Esophagus muscularis mucosa (tissue), 4 donors: ENCODE measurements at regions not wholly inside any gene's neighbourhood (a gene's known extent, or its start where the extent isn't known, plus 50 kb on each side); places are given as distances from the start of the nearest gene placed in this dataset.

ENCODE experiments used
- DNase-seq: peaks from one replicate; pipeline ENCODE4 v3.0.0-alpha.2; 2017; ENCODE audit errors: extremely low spot score
- H3K27ac ChIP-seq, 4 donors: fragments of 200-600 bp; sonication (generic); replicated peaks in 1 of 4; 1 replicate in 3 of 4; 2 replicates in 1 of 4; pipeline ENCODE4 v1.5.1; 2016 to 2019; ENCODE audit warnings: mild to moderate bottlenecking in 1 of 4
- H3K27me3 ChIP-seq, 4 donors: fragments of 200-600 bp; sonication (generic); one replicate each; pipeline versions ENCODE4 v1.5.1 to v1.6.0; 2016 to 2019
- H3K36me3 ChIP-seq, 4 donors: fragments of 200-600 bp; sonication (generic); one replicate each; pipeline ENCODE4 v1.5.1; 2016 to 2019
- H3K4me1 ChIP-seq, 4 donors: fragments of 200-600 bp; sonication (generic); one replicate each; pipeline ENCODE4 v1.5.1; 2016 to 2019
- H3K4me3 ChIP-seq, 4 donors: fragments of 200-600 bp; sonication (generic); 1 replicate in 2 of 4; 2 replicates in 2 of 4; pipeline ENCODE4 v1.5.1; 2016 to 2019; ENCODE audit warnings: mild to moderate bottlenecking in 4 of 4, moderate library complexity in 1 of 4
- H3K9me3 ChIP-seq, 4 donors: fragments of 200-600 bp; sonication (generic); 1 replicate in 3 of 4; 2 replicates in 1 of 4; pipeline ENCODE4 v1.5.1; 2016 to 2019
- EP300 ChIP-seq: sonication (generic); formaldehyde crosslinking; IDR thresholded peaks from one replicate; pipeline ENCODE4 v1.6.1; 2017; ENCODE audit warnings: antibody characterized with exemption
- POLR2A ChIP-seq: fragments of 450-650 bp; IDR thresholded peaks from one replicate; pipeline ENCODE4 v1.6.1; 2017; ENCODE audit warnings: antibody characterized with exemption, moderate library complexity, mild to moderate bottlenecking, low read depth
- POLR2AphosphoS5 ChIP-seq, 2 donors: sonication (generic); formaldehyde crosslinking; IDR thresholded peaks; one replicate each; pipeline ENCODE4 v1.6.1; 2017; ENCODE audit warnings: antibody characterized with exemption in 2 of 2
- WGBS: methylation state at CpG from one replicate; pipeline ENCODE4 v1.1.5; 2018; 5-methylcytosine and 5-hydroxymethylcytosine counted together
- intact Hi-C: fragments of 100-400 bp; cut with DNase I; formaldehyde crosslinking; loops from one replicate; pipeline ENCODE4 v1.15.1; 2023
- TF ChIP-seq, protein P1 (sequence below), 3 experiments: fragments of 200-600 bp in 2 of 3; fragments of 450-650 bp in 1 of 3; sonication (generic) in 2 of 3; IDR thresholded peaks; one replicate each; pipeline ENCODE4 v1.5.1; 2017 to 2019; ENCODE audit warnings: antibody characterized with exemption in 3 of 3, mild to moderate bottlenecking in 2 of 3, moderate library complexity in 1 of 3

DNA sequence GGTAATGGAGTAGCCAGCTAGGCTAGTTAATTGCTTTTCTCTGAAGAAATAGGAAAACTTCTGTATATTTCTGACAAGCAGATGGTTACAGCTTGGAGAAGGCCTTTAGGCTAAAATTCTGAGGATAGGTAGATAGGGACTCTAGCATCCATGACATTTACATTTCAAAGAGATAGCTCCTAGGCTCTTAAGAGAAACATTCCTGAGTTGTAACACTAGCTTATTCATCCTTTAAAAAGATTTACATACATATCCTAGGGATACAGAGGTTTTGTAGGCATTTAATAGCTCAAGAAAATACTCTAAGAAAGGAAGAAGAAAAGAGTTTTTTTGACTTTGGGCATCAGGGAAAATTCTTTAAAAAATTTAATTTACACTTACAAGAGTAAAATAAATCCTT is 130.9 kb upstream of the CCDC179 start:
- DNase-seq = no peak
- peaks cover 0 to 15% (median 9%) of the 10 kb centered on the region in 4 donors for H3K9me3 ChIP-seq
- H3K4me3 ChIP-seq = no peak overlapping the region
- no peaks in the 10 kb centered on the region for H3K36me3 ChIP-seq
- no peaks in the 10 kb centered on the region for H3K27me3 ChIP-seq
- no peaks in the 10 kb centered on the region for H3K4me1 ChIP-seq
- no peak for TF ChIP-seq POLR2AphosphoS5 (IDR thresholded peaks at IDR 0.05)
- TF ChIP-seq, protein P1, sequence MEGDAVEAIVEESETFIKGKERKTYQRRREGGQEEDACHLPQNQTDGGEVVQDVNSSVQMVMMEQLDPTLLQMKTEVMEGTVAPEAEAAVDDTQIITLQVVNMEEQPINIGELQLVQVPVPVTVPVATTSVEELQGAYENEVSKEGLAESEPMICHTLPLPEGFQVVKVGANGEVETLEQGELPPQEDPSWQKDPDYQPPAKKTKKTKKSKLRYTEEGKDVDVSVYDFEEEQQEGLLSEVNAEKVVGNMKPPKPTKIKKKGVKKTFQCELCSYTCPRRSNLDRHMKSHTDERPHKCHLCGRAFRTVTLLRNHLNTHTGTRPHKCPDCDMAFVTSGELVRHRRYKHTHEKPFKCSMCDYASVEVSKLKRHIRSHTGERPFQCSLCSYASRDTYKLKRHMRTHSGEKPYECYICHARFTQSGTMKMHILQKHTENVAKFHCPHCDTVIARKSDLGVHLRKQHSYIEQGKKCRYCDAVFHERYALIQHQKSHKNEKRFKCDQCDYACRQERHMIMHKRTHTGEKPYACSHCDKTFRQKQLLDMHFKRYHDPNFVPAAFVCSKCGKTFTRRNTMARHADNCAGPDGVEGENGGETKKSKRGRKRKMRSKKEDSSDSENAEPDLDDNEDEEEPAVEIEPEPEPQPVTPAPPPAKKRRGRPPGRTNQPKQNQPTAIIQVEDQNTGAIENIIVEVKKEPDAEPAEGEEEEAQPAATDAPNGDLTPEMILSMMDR (IDR thresholded peaks at IDR 0.05) = no peak
- TF ChIP-seq POLR2A = no peak
- TF ChIP-seq EP300 = no peak
- intact Hi-C loops = no loop called here
- no peak overlapping the region for H3K27ac ChIP-seq

DNA sequence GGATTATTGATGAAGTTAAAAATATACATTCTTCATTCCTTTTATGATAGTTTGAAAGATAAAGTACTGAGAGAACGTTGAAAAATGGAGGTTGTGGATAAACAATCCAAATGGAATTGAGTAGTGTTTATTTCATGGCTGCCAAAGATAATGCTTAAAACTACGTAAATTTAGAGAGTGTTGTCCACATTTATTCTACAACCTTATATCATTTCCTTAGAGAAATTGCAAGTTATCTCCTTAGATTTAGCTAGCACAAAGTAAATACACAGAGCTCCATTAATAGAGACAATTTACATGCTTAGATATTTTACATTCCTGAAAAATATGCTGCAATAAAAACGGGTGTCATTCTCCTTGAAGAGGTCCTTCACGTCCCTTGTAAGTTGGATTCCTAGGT is 146.5 kb upstream of the CCDC179 start:
- Histone ChIP-seq H3K27me3 (no peaks in the 10 kb centered on the region), H3K4me1 (peaks cover 0 to 7% (median 0%) of the 10 kb centered on the region in 4 donors), H3K36me3 (no peaks in the 10 kb centered on the region), H3K9me3 (peaks cover 0 to 11% (median 3%) of the 10 kb centered on the region in 4 donors), H3K4me3 (no peak overlapping the region), H3K27ac (no peak overlapping the region)
- no peak for DNase-seq
- TF ChIP-seq, protein P1 (IDR thresholded peaks at IDR 0.05) = no peak
- TF ChIP-seq POLR2AphosphoS5 (IDR thresholded peaks at IDR 0.05) = no peak
- TF ChIP-seq EP300 = no peak
- TF ChIP-seq POLR2A = no peak
- WGBS = 33% methylated on average over 4 of the region's 4 CpGs
- intact Hi-C loops = no loop called here

DNA sequence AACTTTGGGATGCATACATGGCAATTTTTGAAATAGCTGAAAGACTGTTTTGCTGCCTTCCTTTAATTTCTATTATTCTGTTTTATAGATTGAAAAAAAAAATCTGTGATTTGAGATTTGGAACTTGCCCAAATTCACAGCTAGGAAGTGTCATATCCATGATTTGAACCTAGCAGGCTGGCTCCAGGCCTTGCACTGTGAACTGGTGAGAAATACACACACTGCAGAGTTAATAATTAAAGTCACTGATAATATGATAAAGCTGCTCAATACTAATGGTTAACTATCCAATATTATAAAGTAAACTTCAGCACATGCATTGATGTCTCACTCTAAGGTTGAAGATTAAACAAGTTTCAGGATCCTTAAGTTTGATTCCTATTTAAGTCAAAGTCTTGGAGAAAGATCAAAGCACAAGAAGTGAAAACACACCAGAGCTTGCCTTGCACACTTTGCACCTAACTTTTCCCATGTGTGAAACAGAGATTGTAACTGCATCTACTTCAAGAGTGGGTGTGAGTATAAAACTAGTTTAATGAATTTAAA is 150.6 kb upstream of the CCDC179 start:
- DNase-seq = no peak
- intact Hi-C loops = no loop called here
- H3K4me1 ChIP-seq = peaks cover 0 to 7% (median 0%) of the 10 kb centered on the region in 4 donors
- no peaks in the 10 kb centered on the region for H3K27me3 ChIP-seq
- H3K9me3 ChIP-seq = no peaks in the 10 kb centered on the region
- H3K27ac ChIP-seq = no peak overlapping the region
- no peak for TF ChIP-seq POLR2AphosphoS5 (IDR thresholded peaks at IDR 0.05)
- TF ChIP-seq, protein P1 (IDR thresholded peaks at IDR 0.05) = no peak
- TF ChIP-seq EP300 = no peak
- no peak for TF ChIP-seq POLR2A
- no peak overlapping the region for H3K4me3 ChIP-seq
- H3K36me3 ChIP-seq = no peaks in the 10 kb centered on the region

GRCh38 chr11:23012930-23013329 is 152.7 kb upstream of the CCDC179 start:
- Histone ChIP-seq H3K4me1 (no peaks in the 10 kb centered on the region), H3K36me3 (no peaks in the 10 kb centered on the region), H3K4me3 (no peak overlapping the region), H3K9me3 (no peaks in the 10 kb centered on the region), H3K27ac (no peak overlapping the region), H3K27me3 (no peaks in the 10 kb centered on the region)
- DNase-seq = no peak
- intact Hi-C loops = no loop called here
- TF ChIP-seq POLR2AphosphoS5 (IDR thresholded peaks at IDR 0.05) (no peak), EP300 (no peak), POLR2A (no peak)
- TF ChIP-seq, protein P1 (IDR thresholded peaks at IDR 0.05) = no peak
- WGBS = 97% methylated on average over 2 of the region's 2 CpGs

DNA sequence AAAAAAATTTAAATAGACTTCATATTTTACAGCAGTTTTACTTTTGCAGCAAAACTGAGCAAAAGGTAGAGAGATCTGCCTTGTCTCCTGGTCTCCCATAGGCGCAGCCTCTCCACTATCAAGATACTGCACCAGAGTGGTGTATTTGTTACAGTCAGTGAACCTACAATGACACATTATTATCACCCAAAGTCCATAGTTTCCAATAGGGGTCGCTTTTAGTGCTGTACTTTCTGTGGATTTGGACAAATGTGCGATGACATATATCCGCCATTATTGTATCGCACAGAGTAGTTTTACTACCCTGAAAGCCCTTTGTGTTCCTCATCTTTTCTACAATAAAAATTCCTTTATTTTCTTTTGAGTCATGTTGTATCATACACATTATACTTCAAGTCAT is 153.2 kb upstream of the CCDC179 start:
- Histone ChIP-seq H3K4me1 (no peaks in the 10 kb centered on the region), H3K36me3 (no peaks in the 10 kb centered on the region), H3K4me3 (no peak overlapping the region), H3K9me3 (no peaks in the 10 kb centered on the region), H3K27ac (no peak overlapping the region), H3K27me3 (no peaks in the 10 kb centered on the region)
- TF ChIP-seq EP300 = no peak
- TF ChIP-seq, protein P1 (IDR thresholded peaks at IDR 0.05) = no peak
- no peak for TF ChIP-seq POLR2A
- TF ChIP-seq POLR2AphosphoS5 (IDR thresholded peaks at IDR 0.05) = no peak
- no peak for DNase-seq
- intact Hi-C loops = no loop called here
- 89% methylated on average over 5 of the region's 5 CpGs for WGBS
